Upper lobe of left lung (tissue), 6 donors: ENCODE measurements at regions not wholly inside any gene's neighbourhood (a gene's known extent, or its start where the extent isn't known, plus 50 kb on each side); places are given as distances from the start of the nearest gene placed in this dataset.

Source experiments
- ATAC-seq, 2 donors: fragments of 200-7000 bp; cut with Tn5 transposase; one replicate each; pipeline ENCODE4 v1.9.1; 2022; ENCODE audit warnings: mild to moderate bottlenecking in 2 of 2, moderate library complexity in 2 of 2; ENCODE audit not compliant: low FRiP score in 2 of 2
- DNase-seq, 2 donors: peaks; one replicate each; pipeline ENCODE4 v3.0.0-alpha.2; 2019 to 2020
- H3K27ac ChIP-seq, 4 donors: fragments of 200-600 bp; sonication (generic); one replicate each; pipeline ENCODE4 v1.5.1; 2016 to 2019
- H3K27me3 ChIP-seq, 4 donors: fragments of 200-600 bp; sonication (generic); one replicate each; pipeline ENCODE4 v1.5.1; 2017 to 2019
- H3K36me3 ChIP-seq, 4 donors: fragments of 200-600 bp; sonication (generic); one replicate each; pipeline ENCODE4 v1.5.1; 2016 to 2019
- H3K4me1 ChIP-seq, 4 donors: fragments of 200-600 bp; sonication (generic); one replicate each; pipeline ENCODE4 v1.5.1; 2018 to 2019
- H3K4me3 ChIP-seq, 4 donors: fragments of 200-600 bp; sonication (generic); one replicate each; pipeline ENCODE4 v1.5.1; 2017 to 2019; ENCODE audit warnings: mild to moderate bottlenecking in 2 of 4, moderate library complexity in 1 of 4
- H3K9me3 ChIP-seq, 4 donors: fragments of 200-600 bp; sonication (generic); one replicate each; pipeline ENCODE4 v1.5.1; 2018 to 2019
- EP300 ChIP-seq, 4 donors: sonication (generic); formaldehyde crosslinking; IDR thresholded peaks; one replicate each; pipeline ENCODE4 v1.5.1; 2017; ENCODE audit warnings: antibody characterized with exemption in 4 of 4, control low read depth in 2 of 4
- POLR2A ChIP-seq, 4 donors: fragments of 450-650 bp; IDR thresholded peaks; one replicate each; pipeline ENCODE4 v1.5.1; 2016 to 2017; ENCODE audit warnings: antibody characterized with exemption in 4 of 4, mild to moderate bottlenecking in 2 of 4
- POLR2AphosphoS5 ChIP-seq, 2 donors: sonication (generic); formaldehyde crosslinking; IDR thresholded peaks; one replicate each; pipeline ENCODE4 v1.5.1; 2017; ENCODE audit warnings: antibody characterized with exemption in 2 of 2
- WGBS, 2 donors: methylation state at CpG; one replicate each; pipeline ENCODE4 v1.1.5; 2017 to 2018; 5-methylcytosine and 5-hydroxymethylcytosine counted together
- TF ChIP-seq, protein P1 (sequence below), 6 experiments: fragments of 450-650 bp in 4 of 6; fragments of 200-600 bp in 2 of 6; sonication (generic) in 2 of 6; IDR thresholded peaks; one replicate each; pipeline ENCODE4 v1.5.1; 2016 to 2019; ENCODE audit warnings: antibody characterized with exemption in 6 of 6
- donor health status: DM: no; HTN: no; CAD: no; lungs with moderate emphysema.
- donor health status: DM: no; HTN: yes; CAD: no; lungs with severe emphysema.

DNA sequence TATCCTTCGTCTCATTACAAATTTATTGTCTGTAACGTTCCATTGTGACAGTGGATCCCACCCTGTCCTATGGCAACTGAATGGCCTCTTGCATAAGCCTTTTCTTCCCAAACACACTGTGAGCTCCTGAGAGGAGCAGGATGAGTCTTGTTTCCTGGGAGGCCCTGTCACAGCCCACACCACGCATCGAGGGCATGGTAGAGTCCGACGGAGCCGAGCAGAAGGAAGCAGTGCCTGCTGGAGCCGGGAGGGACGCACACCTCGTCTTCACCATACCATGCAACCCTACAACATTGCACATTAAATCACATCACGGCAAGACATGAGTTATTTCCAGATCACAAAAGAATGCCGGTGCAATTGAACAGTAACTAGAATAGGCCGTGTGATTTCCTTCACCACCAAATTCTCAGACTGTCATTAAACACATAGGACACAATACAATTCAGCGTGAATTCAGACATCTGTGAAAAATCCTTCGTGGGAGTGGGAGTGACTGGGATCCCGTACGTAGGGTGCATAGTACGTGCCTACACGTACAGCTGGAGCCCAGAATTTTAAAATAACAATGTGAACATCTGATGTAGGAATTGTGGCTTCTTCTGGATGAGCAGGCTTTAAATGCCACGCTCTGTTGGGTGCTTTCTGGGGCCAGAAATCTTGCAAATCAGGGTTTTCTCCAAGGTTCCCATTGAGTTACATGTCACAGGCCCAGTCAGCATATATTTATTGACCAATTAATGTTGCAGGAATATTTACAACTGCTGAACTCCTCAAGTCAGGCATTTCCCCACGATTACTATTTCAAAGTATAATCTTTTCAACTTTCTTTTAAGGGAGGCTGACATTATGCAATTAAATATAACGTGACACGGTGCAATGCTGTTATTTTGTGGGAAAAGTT is 201.8 kb downstream of the TTLL2 start:
- no peak overlapping the region for H3K4me3 ChIP-seq
- H3K27me3 ChIP-seq = no peaks in the 10 kb centered on the region
- WGBS, 2 donors = 86 to 93% methylated on average over 19 to 23 of the region's 23 CpGs
- no peak for DNase-seq
- no peaks in the 10 kb centered on the region for H3K36me3 ChIP-seq
- no peak for ATAC-seq
- TF ChIP-seq, protein P1, sequence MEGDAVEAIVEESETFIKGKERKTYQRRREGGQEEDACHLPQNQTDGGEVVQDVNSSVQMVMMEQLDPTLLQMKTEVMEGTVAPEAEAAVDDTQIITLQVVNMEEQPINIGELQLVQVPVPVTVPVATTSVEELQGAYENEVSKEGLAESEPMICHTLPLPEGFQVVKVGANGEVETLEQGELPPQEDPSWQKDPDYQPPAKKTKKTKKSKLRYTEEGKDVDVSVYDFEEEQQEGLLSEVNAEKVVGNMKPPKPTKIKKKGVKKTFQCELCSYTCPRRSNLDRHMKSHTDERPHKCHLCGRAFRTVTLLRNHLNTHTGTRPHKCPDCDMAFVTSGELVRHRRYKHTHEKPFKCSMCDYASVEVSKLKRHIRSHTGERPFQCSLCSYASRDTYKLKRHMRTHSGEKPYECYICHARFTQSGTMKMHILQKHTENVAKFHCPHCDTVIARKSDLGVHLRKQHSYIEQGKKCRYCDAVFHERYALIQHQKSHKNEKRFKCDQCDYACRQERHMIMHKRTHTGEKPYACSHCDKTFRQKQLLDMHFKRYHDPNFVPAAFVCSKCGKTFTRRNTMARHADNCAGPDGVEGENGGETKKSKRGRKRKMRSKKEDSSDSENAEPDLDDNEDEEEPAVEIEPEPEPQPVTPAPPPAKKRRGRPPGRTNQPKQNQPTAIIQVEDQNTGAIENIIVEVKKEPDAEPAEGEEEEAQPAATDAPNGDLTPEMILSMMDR (IDR thresholded peaks at IDR 0.05) = no peak
- TF ChIP-seq POLR2AphosphoS5 (IDR thresholded peaks at IDR 0.05) = no peak
- no peaks in the 10 kb centered on the region for H3K9me3 ChIP-seq
- H3K4me1 ChIP-seq = peaks cover 0 to 3% (median 0%) of the 10 kb centered on the region in 4 donors
- no peak overlapping the region for H3K27ac ChIP-seq

DNA sequence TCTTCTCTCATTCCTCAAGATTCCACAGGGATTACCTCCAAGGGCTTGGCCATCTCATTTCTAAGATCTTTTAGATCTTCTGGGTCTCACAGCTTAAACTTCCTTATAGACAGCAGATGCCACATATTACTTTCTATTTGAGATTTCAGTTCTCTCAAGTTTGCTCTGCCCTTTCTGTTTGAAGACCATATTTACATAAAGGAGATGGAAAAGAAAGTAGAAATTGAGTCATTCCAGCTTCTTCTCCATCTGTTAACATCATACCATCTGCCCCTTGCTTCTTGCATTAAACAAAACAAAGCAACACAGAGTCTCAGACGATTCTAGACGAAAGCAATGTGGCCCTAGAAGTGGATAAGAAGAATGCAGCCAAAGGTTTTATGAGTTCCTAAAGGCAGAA is 203.4 kb downstream of the TTLL2 start:
- Histone ChIP-seq H3K9me3 (no peaks in the 10 kb centered on the region), H3K4me1 (peaks cover 0 to 3% (median 0%) of the 10 kb centered on the region in 4 donors), H3K27me3 (no peaks in the 10 kb centered on the region), H3K27ac (no peak overlapping the region), H3K4me3 (no peak overlapping the region), H3K36me3 (no peaks in the 10 kb centered on the region)
- DNase-seq = no peak
- TF ChIP-seq EP300 (IDR thresholded peaks at IDR 0.05) = no peak
- TF ChIP-seq, protein P1 (IDR thresholded peaks at IDR 0.05) = no peak
- no peak for TF ChIP-seq POLR2A (IDR thresholded peaks at IDR 0.05)
- no peak for TF ChIP-seq POLR2AphosphoS5 (IDR thresholded peaks at IDR 0.05)
- WGBS, 2 donors = 68 to 73% methylated on average over 2 of the region's 2 CpGs
- ATAC-seq = no peak

DNA sequence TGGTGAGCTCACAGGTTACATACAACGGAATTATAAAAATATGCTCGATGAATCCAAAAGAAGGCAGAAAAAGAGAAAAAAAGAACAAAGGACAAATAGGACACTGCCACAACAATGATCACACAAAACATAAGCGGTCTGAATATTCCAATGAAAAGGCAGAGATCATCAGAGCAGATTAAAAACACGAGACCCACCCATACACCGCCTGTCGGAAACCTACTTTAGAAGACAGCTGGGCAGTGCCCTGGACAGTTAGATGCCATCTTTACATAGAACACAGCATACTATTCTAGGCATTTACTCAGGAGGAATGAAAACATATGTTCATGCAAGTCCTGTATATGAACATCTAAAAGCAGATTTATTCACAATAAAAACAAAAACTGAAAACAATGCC is 204.1 kb downstream of the TTLL2 start:
- no peak for ATAC-seq
- no peak for DNase-seq
- Histone ChIP-seq H3K27me3 (no peaks in the 10 kb centered on the region), H3K4me3 (no peak overlapping the region), H3K9me3 (no peaks in the 10 kb centered on the region), H3K27ac (no peak overlapping the region), H3K36me3 (no peaks in the 10 kb centered on the region), H3K4me1 (peaks cover 0 to 3% (median 0%) of the 10 kb centered on the region in 4 donors)
- WGBS, 2 donors = 78 to 82% methylated on average over 6 of the region's 6 CpGs
- TF ChIP-seq EP300 (IDR thresholded peaks at IDR 0.05) (no peak), POLR2A (IDR thresholded peaks at IDR 0.05) (no peak)
- TF ChIP-seq, protein P1 (IDR thresholded peaks at IDR 0.05) = no peak

DNA sequence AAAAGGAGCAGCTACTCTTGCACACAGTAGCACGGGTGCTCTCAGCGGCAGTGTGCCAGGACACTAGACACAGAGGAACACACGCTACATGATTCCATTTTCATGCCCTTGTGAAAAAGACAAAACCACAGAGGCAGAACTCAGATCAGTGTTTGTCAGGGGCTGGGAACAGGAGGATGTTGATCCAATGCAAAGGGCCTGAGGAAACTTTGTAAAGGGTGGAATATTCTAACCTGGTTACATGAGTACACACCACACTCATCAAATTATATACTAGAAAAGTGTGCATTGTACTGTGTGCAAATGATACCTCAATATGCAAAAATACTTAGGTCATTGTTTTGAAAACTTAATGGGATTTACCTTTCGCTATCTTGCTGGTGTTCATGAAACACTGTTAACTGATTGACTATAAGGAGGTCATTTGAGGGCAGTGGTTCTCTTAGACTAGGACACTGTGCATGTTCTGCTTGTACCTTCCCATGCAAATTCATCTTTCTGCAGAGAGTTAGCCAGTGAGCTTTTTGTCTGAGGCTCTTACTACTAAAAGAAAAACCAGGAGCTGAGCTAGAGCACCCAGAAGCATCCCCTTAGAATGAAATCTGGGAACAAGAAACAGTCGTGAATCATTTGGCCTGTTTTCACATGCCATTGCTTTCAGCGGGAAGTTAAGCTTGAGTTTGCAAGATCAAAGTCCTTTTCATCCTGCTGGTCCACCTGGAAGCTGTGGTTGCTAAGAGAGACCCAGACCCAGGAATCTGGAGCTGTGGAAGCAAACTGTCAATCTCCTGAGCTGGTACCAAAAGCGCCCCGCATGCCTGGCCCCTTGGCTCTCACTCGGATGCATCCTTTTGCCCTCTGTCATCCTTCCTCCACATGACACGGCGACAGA is 204.8 kb downstream of the TTLL2 start:
- H3K4me1 ChIP-seq = peaks cover 0 to 3% (median 0%) of the 10 kb centered on the region in 4 donors
- no peak overlapping the region for H3K27ac ChIP-seq
- TF ChIP-seq EP300 (IDR thresholded peaks at IDR 0.05) = no peak
- TF ChIP-seq, protein P1 (IDR thresholded peaks at IDR 0.05) = no peak
- TF ChIP-seq POLR2A (IDR thresholded peaks at IDR 0.05) = no peak
- no peak for TF ChIP-seq POLR2AphosphoS5 (IDR thresholded peaks at IDR 0.05)
- 86 to 91% methylated on average over 10 to 11 of the region's 11 CpGs for WGBS, 2 donors
- DNase-seq (no peak), ATAC-seq (no peak)
- no peaks in the 10 kb centered on the region for H3K9me3 ChIP-seq
- no peaks in the 10 kb centered on the region for H3K27me3 ChIP-seq
- no peaks in the 10 kb centered on the region for H3K36me3 ChIP-seq
- H3K4me3 ChIP-seq = no peak overlapping the region
